K562 (cell line): ENCODE measurements at regions not wholly inside any gene's neighbourhood (a gene's known extent, or its start where the extent isn't known, plus 50 kb on each side); places are given as distances from the start of the nearest gene placed in this dataset.

Source experiments
- ATAC-seq: fragments of 200-7000 bp; cut with Tn5 transposase; 3 replicates; pipeline ENCODE4 v1.9.1; 2020; ENCODE audit warnings: moderate library complexity
- BruUV-seq: library from RNA; stranded (reverse); fragments of 400-500 nt; replicated peaks from 2 replicates; lab custom pipeline; 2021; lab: Mats Ljungman, UMichigan
- CTCF ChIA-PET: fragments of 300-600 bp; formaldehyde crosslinking; extraction: SDS; loops from one replicate; lab custom pipeline; 2021; ENCODE audit warnings: low intra/inter-chr PET ratio; lab: Yijun Ruan, JAX
- POLR2A ChIA-PET: fragments of 300-600, 350-650 bp; sonication (Branson Sonifier 250); formaldehyde crosslinking; extraction: SDS; loops from one replicate; lab custom pipeline; 2021; ENCODE audit warnings: antibody characterized with exemption, inconsistent platforms; lab: Yijun Ruan, JAX
- DNase-seq, 4 experiments: peaks; one replicate each; pipeline versions ENCODE4 v3.0.0 to v3.0.0-alpha.2; 2011 to 2018; ENCODE audit warnings: low spot score in 3 of 4, mixed read lengths in 3 of 4; ENCODE audit errors: extremely low read depth in 1 of 4
- FAIRE-seq: peaks from 2 replicates; lab custom pipeline; 2011; peaks lifted over from hg19 to GRCh38; lab: Jason Lieb, UNC
- H2AFZ ChIP-seq: 2 replicates; pipeline ENCODE4 v1.6.0; 2011; ENCODE audit warnings: low read depth, low read length, control low read depth, inconsistent platforms
- H3K27ac ChIP-seq: fragments of 200-600 bp; 3 replicates; pipeline ENCODE4 v1.8.0; 2011; ENCODE audit warnings: low read depth, mild to moderate bottlenecking, control low read depth, inconsistent platforms, low read length, moderate library complexity, mixed read lengths; ENCODE audit errors: extremely low read depth
- H3K27me3 ChIP-seq, 2 experiments: fragments of 300-600 bp in 1 of 2; 2 replicates in 1 of 2; 3 replicates in 1 of 2; pipeline versions ENCODE4 v1.6.0 to v1.8.0; 2011; ENCODE audit warnings: inconsistent platforms in 2 of 2, low read length in 2 of 2, mild to moderate bottlenecking in 1 of 2, mixed read lengths in 1 of 2, moderate library complexity in 1 of 2; ENCODE audit not compliant: control insufficient read depth in 2 of 2, insufficient read depth in 2 of 2
- H3K36me3 ChIP-seq: fragments of 300-600 bp; 3 replicates; pipeline ENCODE4 v1.8.0; 2011; ENCODE audit warnings: mild to moderate bottlenecking, low read length, inconsistent platforms; ENCODE audit not compliant: control insufficient read depth, insufficient read depth
- H3K4me1 ChIP-seq, 2 experiments: fragments of 200-600 bp in 1 of 2; replicated peaks in 1 of 2; 2 replicates in 1 of 2; 3 replicates in 1 of 2; pipeline versions ENCODE4 v1.5.1 to v1.8.0; 2011; ENCODE audit warnings: inconsistent platforms in 2 of 2, low read length in 2 of 2, mild to moderate bottlenecking in 1 of 2, mixed read lengths in 1 of 2, moderate library complexity in 1 of 2; ENCODE audit not compliant: control insufficient read depth in 2 of 2, insufficient read depth in 2 of 2
- H3K4me2 ChIP-seq: 2 replicates; pipeline ENCODE4 v1.6.1; 2011; ENCODE audit warnings: low read length, control low read depth, inconsistent platforms, mixed read lengths; ENCODE audit not compliant: insufficient read depth
- H3K4me3 ChIP-seq: fragments of 200-600 bp; sonication (generic), shearing (Covaris generic); 2 replicates; pipeline ENCODE4 v1.5.1; 2016; ENCODE audit warnings: control low read depth, inconsistent platforms
- H3K79me2 ChIP-seq: fragments of 200-600 bp; 3 replicates; pipeline ENCODE4 v1.8.0; 2011; ENCODE audit warnings: low read length, inconsistent platforms; ENCODE audit not compliant: control insufficient read depth, insufficient read depth
- H3K9ac ChIP-seq, 2 experiments: 2 replicates each; pipeline versions ENCODE4 v1.6.0 to v1.6.1; 2011; ENCODE audit warnings: low read depth in 2 of 2, low read length in 2 of 2, control low read depth in 1 of 2, inconsistent platforms in 1 of 2, mild to moderate bottlenecking in 1 of 2, mixed read lengths in 1 of 2; ENCODE audit not compliant: insufficient read depth in 1 of 2
- H3K9me1 ChIP-seq: one replicate; pipeline ENCODE4 v1.6.0; 2011; ENCODE audit warnings: inconsistent platforms, mild to moderate bottlenecking, low read length, moderate library complexity; ENCODE audit not compliant: control insufficient read depth, insufficient read depth
- H3K9me3 ChIP-seq: replicated peaks from 2 replicates; pipeline ENCODE4 v1.5.1; 2011; ENCODE audit warnings: low read depth, low read length, inconsistent platforms; ENCODE audit not compliant: control insufficient read depth, insufficient read depth
- H4K20me1 ChIP-seq: replicated peaks from 2 replicates; pipeline ENCODE4 v1.6.1; 2011; ENCODE audit warnings: low read length, inconsistent platforms, mixed read lengths; ENCODE audit not compliant: control insufficient read depth, insufficient read depth
- DNMT1 ChIP-seq: fragments of 450-650 bp; IDR thresholded peaks from 2 replicates; pipeline ENCODE4 v1.6.1; 2016; ENCODE audit warnings: antibody characterized with exemption, mild to moderate bottlenecking
- EZH2 ChIP-seq: IDR thresholded peaks from 2 replicates; pipeline ENCODE4 v1.6.1; 2012; ENCODE audit warnings: low read depth, mild to moderate bottlenecking, inconsistent platforms, low read length, borderline replicate concordance
- GATAD2A ChIP-seq: fragments of 450-650 bp; IDR thresholded peaks from 2 replicates; pipeline ENCODE4 v1.6.1; 2017
- HBP1 ChIP-seq: fragments of 450-650 bp; formaldehyde crosslinking; IDR thresholded peaks from 2 replicates; pipeline ENCODE4 v1.4.0; 2022; ENCODE audit warnings: missing genetic modification characterization
- MEF2A ChIP-seq: IDR thresholded peaks from 2 replicates; pipeline ENCODE4 v1.6.1; 2011; ENCODE audit warnings: low read depth, mild to moderate bottlenecking, low read length, moderate library complexity; ENCODE audit not compliant: control insufficient read depth
- MXI1 ChIP-seq: IDR thresholded peaks from 2 replicates; pipeline ENCODE4 v1.6.1; 2011; ENCODE audit warnings: low read depth, mild to moderate bottlenecking, improper control_type of control experiment, low read length
- PCBP2 ChIP-seq: fragments of 200-400 bp; formaldehyde crosslinking; IDR thresholded peaks from 2 replicates; pipeline ENCODE4 v1.6.1; 2018; ENCODE audit warnings: low read length, low read depth, mild to moderate bottlenecking, moderate library complexity; ENCODE audit not compliant: poor library complexity, severe bottlenecking
- RBM39 ChIP-seq: fragments of 200-400 bp; formaldehyde crosslinking; optimal IDR thresholded peaks from 2 replicates; pipeline ENCODE3; 2018; ENCODE audit warnings: low read depth, low read length
- TBP ChIP-seq: optimal IDR thresholded peaks from 2 replicates; pipeline ENCODE3; 2011; ENCODE audit warnings: low read depth, low read length, improper control_type of control experiment
- THRAP3 ChIP-seq: fragments of 450-650 bp; IDR thresholded peaks from 2 replicates; pipeline ENCODE4 v1.6.1; 2016; ENCODE audit warnings: mild to moderate bottlenecking, inconsistent platforms, borderline replicate concordance
- ZNF668 ChIP-seq: fragments of 250-450 bp; sonication (Bioruptor Pico); IDR thresholded peaks from 2 replicates; pipeline ENCODE4 v1.8.0; 2022; ENCODE audit warnings: mild to moderate bottlenecking, inconsistent platforms
- WGBS: fragments of 100-300 bp; shearing (Covaris generic); methylation state at CpG from one replicate; pipeline ENCODE4 v1.1.6; 2016; ENCODE audit warnings: low coverage, mixed read lengths; ENCODE audit not compliant: insufficient coverage; ENCODE audit errors: missing lambda C conversion rate; 5-methylcytosine and 5-hydroxymethylcytosine counted together
- in situ Hi-C: fragments of 300-500 bp; cut with MboI; formaldehyde crosslinking; loops from 4 replicates; pipeline ENCODE4 v1.15.0; 2018; ENCODE audit warnings: inconsistent platforms, mixed read lengths
- intact Hi-C: fragments of 100-400 bp; cut with micrococcal nuclease; formaldehyde crosslinking; loops from 2 replicates; pipeline ENCODE4 v1.14.2; 2022
- TF ChIP-seq, protein P1 (sequence below): fragments of 250-450 bp; sonication (Bioruptor Pico); IDR thresholded peaks from 2 replicates; pipeline ENCODE4 v1.5.0; 2020; ENCODE audit warnings: mild to moderate bottlenecking
- TF ChIP-seq, protein P2 (sequence below): fragments of 250-450 bp; sonication (Bioruptor Pico); IDR thresholded peaks from 2 replicates; pipeline ENCODE4 v1.8.0; 2021; ENCODE audit warnings: moderate library complexity, mild to moderate bottlenecking, inconsistent platforms

DNA sequence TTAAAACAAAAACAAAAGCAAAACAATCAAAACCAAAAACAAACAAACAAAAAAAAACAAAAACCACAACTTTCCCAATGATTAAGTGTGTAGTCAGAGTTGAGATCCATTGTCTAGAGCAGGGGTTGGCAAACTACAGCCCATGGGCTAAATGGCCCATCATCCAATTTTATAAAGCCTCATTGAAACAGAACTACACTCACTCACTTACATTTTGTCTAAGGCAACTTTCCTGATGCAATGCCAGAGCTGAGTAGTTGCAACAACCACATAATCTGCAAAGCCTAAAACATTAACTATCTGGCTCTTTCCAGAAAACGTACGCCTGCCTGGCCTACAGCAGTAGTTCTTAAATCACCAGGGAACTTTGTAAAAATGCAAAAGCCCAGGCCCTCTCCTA is 124.1 kb downstream of the SOX9 start:
- H3K4me1 ChIP-seq: no peaks in the 10 kb centered on the region
- no TSS peak for BruUV-seq
- no peak for FAIRE-seq
- H3K9me3 ChIP-seq: no peaks in the 10 kb centered on the region
- H3K27me3 ChIP-seq: no peaks in the 10 kb centered on the region
- H3K4me3 ChIP-seq: no peak overlapping the region
- intact Hi-C loops: no loop called here
- no peak overlapping the region for H2AFZ ChIP-seq
- H3K36me3 ChIP-seq: no peaks in the 10 kb centered on the region
- H3K27ac ChIP-seq: no peak overlapping the region
- in situ Hi-C loops: no loop called here
- ATAC-seq: no peak
- POLR2A ChIA-PET: no interaction called here
- WGBS: 3% methylated on average over 2 of the region's 2 CpGs
- CTCF ChIA-PET: no interaction called here
- no peaks in the 10 kb centered on the region for H3K9me1 ChIP-seq
- no peaks in the 10 kb centered on the region for H4K20me1 ChIP-seq
- no peaks in the 10 kb centered on the region for H3K79me2 ChIP-seq
- no peak overlapping the region for H3K9ac ChIP-seq
- DNase-seq: no peak
- H3K4me2 ChIP-seq: no peak overlapping the region
- TF ChIP-seq TBP (no peak), MEF2A (no peak), ZNF668 (CRISPR knock-in tag) (no peak), MXI1 (no peak), HBP1 (CRISPR knock-in tag) (no peak), EZH2 (no peak), PCBP2 (no peak), GATAD2A (no peak), RBM39 (no peak), DNMT1 (no peak), THRAP3 (no peak)
- TF ChIP-seq, protein P1, sequence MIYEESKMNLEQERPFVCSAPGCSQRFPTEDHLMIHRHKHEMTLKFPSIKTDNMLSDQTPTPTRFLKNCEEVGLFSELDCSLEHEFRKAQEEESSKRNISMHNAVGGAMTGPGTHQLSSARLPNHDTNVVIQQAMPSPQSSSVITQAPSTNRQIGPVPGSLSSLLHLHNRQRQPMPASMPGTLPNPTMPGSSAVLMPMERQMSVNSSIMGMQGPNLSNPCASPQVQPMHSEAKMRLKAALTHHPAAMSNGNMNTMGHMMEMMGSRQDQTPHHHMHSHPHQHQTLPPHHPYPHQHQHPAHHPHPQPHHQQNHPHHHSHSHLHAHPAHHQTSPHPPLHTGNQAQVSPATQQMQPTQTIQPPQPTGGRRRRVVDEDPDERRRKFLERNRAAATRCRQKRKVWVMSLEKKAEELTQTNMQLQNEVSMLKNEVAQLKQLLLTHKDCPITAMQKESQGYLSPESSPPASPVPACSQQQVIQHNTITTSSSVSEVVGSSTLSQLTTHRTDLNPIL (CRISPR knock-in tag): no peak
- TF ChIP-seq, protein P2, sequence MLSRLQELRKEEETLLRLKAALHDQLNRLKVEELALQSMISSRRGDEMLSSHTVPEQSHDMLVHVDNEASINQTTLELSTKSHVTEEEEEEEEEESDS (CRISPR knock-in tag): no peak
